MM.1S (cell line): ENCODE measurements at regions not wholly inside any gene's neighbourhood (a gene's known extent, or its start where the extent isn't known, plus 50 kb on each side); places are given as distances from the start of the nearest gene placed in this dataset.
"Not testable (repeated sequence)": the region's sequence is repeated elsewhere in the genome, so short reads cannot be mapped to it uniquely, and the experiment has no call there.

Experiments used
- CTCF ChIP-seq: fragments of 300-600 bp; sonication (generic); IDR thresholded peaks from 2 replicates; pipeline ENCODE4 v1.5.1; 2016; ENCODE audit warnings: antibody characterized with exemption, low read length, mixed read lengths
- EZH2 ChIP-seq: fragments of 300-600 bp; sonication (generic); optimal IDR thresholded peaks from 2 replicates; pipeline ENCODE3; 2017; ENCODE audit warnings: low read depth, mild to moderate bottlenecking, antibody characterized with exemption, low read length, mixed read lengths
- EZH2phosphoT487 ChIP-seq: fragments of 300-600 bp; sonication (generic); IDR thresholded peaks from 2 replicates; pipeline ENCODE4 v1.6.1; 2018; ENCODE audit warnings: antibody characterized with exemption, low read length

- not testable (repeated sequence) for TF ChIP-seq CTCF, EZH2, EZH2phosphoT487
Measured at GRCh38 chr4:74578865-74579264, 133.9 kb downstream of the AREG start.
